ENCODE measurements at regions not wholly inside any gene's neighbourhood (a gene's known extent, or its start where the extent isn't known, plus 50 kb on each side); places are given as distances from the start of the nearest gene placed in this dataset.

DNA sequence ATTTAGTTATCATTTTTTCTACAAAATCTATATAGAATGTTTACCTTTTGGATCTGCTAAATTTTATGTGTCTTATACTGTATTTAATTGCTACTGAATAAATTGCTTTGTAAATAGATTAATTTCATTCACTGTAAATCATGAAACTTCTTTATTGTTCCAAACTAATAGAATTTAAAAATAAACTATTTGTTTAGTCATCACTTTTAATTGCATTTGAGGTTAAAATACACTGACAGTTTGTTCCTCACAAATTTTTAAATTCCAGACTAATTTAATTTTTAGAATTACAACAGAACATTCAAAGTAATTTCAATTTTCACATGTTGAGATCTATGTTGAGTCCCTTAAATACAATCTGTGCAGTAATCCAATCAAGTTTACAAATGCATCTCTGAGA is 1633.2 kb upstream of the NUDT12 start:
- no peaks in the 10 kb centered on the region for H3K4me1 ChIP-seq (ENCODE audit: control insufficient read depth, extremely low read depth, insufficient read depth, low read length)
- FAIRE-seq = no peak
- H3K9me3 ChIP-seq (ENCODE audit: control insufficient read depth, low read depth, low read length) = no peaks in the 10 kb centered on the region
- no peak overlapping the region for H3K27ac ChIP-seq (ENCODE audit: control insufficient read depth, insufficient read depth, low read length)
- no peak overlapping the region for H3K4me2 ChIP-seq (ENCODE audit: control insufficient read depth, extremely low read depth, insufficient read depth, low read depth, low read length)
- H2AFZ ChIP-seq (ENCODE audit: control insufficient read depth, low read length) = no peak overlapping the region
- DNase-seq (ENCODE audit: low read depth, low spot score) = no peak
- no peaks in the 10 kb centered on the region for H3K79me2 ChIP-seq (ENCODE audit: control insufficient read depth, insufficient read depth, low read length)
- no peaks in the 10 kb centered on the region for H4K20me1 ChIP-seq (ENCODE audit: control insufficient read depth, extremely low read depth, insufficient read depth, low read length)
- H3K36me3 ChIP-seq (ENCODE audit: control insufficient read depth in 2 of 2, extremely low read depth in 1 of 2, insufficient read depth in 2 of 2, low read length in 2 of 2) = no peaks in the 10 kb centered on the region
- no peaks in the 10 kb centered on the region for H3K27me3 ChIP-seq (ENCODE audit: control insufficient read depth, extremely low read depth, insufficient read depth, low read length)
- TF ChIP-seq, protein P1, sequence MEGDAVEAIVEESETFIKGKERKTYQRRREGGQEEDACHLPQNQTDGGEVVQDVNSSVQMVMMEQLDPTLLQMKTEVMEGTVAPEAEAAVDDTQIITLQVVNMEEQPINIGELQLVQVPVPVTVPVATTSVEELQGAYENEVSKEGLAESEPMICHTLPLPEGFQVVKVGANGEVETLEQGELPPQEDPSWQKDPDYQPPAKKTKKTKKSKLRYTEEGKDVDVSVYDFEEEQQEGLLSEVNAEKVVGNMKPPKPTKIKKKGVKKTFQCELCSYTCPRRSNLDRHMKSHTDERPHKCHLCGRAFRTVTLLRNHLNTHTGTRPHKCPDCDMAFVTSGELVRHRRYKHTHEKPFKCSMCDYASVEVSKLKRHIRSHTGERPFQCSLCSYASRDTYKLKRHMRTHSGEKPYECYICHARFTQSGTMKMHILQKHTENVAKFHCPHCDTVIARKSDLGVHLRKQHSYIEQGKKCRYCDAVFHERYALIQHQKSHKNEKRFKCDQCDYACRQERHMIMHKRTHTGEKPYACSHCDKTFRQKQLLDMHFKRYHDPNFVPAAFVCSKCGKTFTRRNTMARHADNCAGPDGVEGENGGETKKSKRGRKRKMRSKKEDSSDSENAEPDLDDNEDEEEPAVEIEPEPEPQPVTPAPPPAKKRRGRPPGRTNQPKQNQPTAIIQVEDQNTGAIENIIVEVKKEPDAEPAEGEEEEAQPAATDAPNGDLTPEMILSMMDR (optimal IDR thresholded peaks at IDR 0.05 in 1 of 3, IDR thresholded peaks at IDR 0.05 in 1 of 3, conservative IDR thresholded peaks at IDR 0.05 in 1 of 3; ENCODE audit: extremely low read depth in 1 of 3, insufficient read depth in 2 of 3, low read length in 3 of 3) = no peak
- no peak for TF ChIP-seq EZH2 (IDR thresholded peaks at IDR 0.05; ENCODE audit: low read length)
- H3K9me1 ChIP-seq (ENCODE audit: control insufficient read depth, extremely low read depth, insufficient read depth, low read length) = no peaks in the 10 kb centered on the region
- no peak overlapping the region for H3K4me3 ChIP-seq (ENCODE audit: control insufficient read depth in 2 of 3, extremely low read depth in 1 of 3, insufficient read depth in 2 of 3, low read depth in 1 of 3, low read length in 3 of 3)
- no peak overlapping the region for H3K9ac ChIP-seq (ENCODE audit: control insufficient read depth, extremely low read depth, insufficient read depth, low read length)
- dilution Hi-C loops (cut with MboI; ENCODE audit: extremely low pct_ligation_motif_present, low sequenced_read_pairs) = no loop called here

DNA sequence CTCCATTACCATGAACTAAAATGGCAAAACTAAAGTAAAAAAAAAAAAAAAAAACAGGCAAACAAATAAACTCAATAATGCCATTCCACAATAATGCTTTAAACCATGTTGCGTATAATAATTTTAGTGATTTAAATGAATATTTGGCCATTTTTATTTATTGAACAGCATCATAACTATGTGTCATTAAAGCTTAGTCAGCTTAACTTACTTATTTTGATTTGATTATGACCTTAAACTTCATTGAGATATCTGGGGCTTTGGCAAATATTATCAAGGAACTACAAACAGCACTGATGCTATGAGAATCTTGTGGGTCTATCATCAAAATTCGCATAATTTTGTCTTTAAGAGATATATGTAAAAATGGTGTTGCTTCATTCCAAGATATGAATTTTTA is 1610.3 kb upstream of the NUDT12 start:
- TF ChIP-seq EZH2 (IDR thresholded peaks at IDR 0.05; ENCODE audit: low read length) = no peak
- TF ChIP-seq, protein P1 (optimal IDR thresholded peaks at IDR 0.05 in 1 of 3, IDR thresholded peaks at IDR 0.05 in 1 of 3, conservative IDR thresholded peaks at IDR 0.05 in 1 of 3; ENCODE audit: extremely low read depth in 1 of 3, insufficient read depth in 2 of 3, low read length in 3 of 3) = no peak
- no peak for FAIRE-seq
- Histone ChIP-seq H3K36me3 (ENCODE audit: control insufficient read depth in 2 of 2, extremely low read depth in 1 of 2, insufficient read depth in 2 of 2, low read length in 2 of 2) (no peaks in the 10 kb centered on the region), H3K27me3 (ENCODE audit: control insufficient read depth, extremely low read depth, insufficient read depth, low read length) (no peaks in the 10 kb centered on the region), H3K4me2 (ENCODE audit: control insufficient read depth, extremely low read depth, insufficient read depth, low read depth, low read length) (no peak overlapping the region), H2AFZ (ENCODE audit: control insufficient read depth, low read length) (no peak overlapping the region), H4K20me1 (ENCODE audit: control insufficient read depth, extremely low read depth, insufficient read depth, low read length) (no peaks in the 10 kb centered on the region), H3K79me2 (ENCODE audit: control insufficient read depth, insufficient read depth, low read length) (no peaks in the 10 kb centered on the region), H3K4me1 (ENCODE audit: control insufficient read depth, extremely low read depth, insufficient read depth, low read length) (no peaks in the 10 kb centered on the region), H3K9me1 (ENCODE audit: control insufficient read depth, extremely low read depth, insufficient read depth, low read length) (no peaks in the 10 kb centered on the region), H3K4me3 (ENCODE audit: control insufficient read depth in 2 of 3, extremely low read depth in 1 of 3, insufficient read depth in 2 of 3, low read depth in 1 of 3, low read length in 3 of 3) (no peak overlapping the region), H3K9ac (ENCODE audit: control insufficient read depth, extremely low read depth, insufficient read depth, low read length) (no peak overlapping the region), H3K27ac (ENCODE audit: control insufficient read depth, insufficient read depth, low read length) (no peak overlapping the region), H3K9me3 (ENCODE audit: control insufficient read depth, low read depth, low read length) (no peaks in the 10 kb centered on the region)
- DNase-seq (ENCODE audit: low read depth, low spot score) = no peak
- dilution Hi-C loops (cut with MboI; ENCODE audit: extremely low pct_ligation_motif_present, low sequenced_read_pairs) = no loop called here
